GM19193 (cell line): ENCODE measurements at regions not wholly inside any gene's neighbourhood (a gene's known extent, or its start where the extent isn't known, plus 50 kb on each side); places are given as distances from the start of the nearest gene placed in this dataset.

Experiments
- POLR2A ChIP-seq: IDR thresholded peaks from 4 replicates; pipeline ENCODE4 v1.6.1; 2011; ENCODE audit not compliant: insufficient read depth, insufficient read length; ENCODE audit errors: extremely low read depth

DNA sequence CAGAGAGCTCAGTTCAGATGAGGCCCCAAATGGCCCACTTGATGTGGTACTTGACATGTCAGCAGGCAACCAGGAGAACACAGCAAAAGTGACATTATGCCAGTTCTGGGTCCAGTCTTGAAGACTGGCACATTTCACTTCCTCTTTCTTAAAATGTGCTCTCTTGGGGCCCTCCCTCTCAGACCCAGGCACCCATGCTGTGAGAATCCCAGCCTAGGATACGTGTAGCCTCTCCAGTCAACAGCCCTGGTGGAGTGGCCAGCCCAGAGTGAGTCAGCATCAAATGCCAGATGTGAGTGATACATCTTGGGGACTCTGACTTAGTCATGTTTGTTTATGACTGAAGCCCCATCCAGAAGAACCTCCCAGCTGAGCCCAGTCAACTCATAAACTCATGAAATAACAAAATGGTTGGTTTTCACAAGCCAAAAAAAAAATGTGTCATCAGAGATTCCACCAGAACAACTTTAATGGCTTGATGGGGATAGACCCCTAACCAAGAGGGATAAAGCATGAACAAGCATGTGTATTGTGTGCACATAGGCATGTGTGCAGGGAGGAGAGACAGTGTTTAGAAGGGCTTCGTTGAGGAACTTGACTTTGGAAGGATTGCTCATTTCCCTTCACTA lies 82.5 kb upstream of the TNRC6C start:
- no peak for TF ChIP-seq POLR2A

DNA sequence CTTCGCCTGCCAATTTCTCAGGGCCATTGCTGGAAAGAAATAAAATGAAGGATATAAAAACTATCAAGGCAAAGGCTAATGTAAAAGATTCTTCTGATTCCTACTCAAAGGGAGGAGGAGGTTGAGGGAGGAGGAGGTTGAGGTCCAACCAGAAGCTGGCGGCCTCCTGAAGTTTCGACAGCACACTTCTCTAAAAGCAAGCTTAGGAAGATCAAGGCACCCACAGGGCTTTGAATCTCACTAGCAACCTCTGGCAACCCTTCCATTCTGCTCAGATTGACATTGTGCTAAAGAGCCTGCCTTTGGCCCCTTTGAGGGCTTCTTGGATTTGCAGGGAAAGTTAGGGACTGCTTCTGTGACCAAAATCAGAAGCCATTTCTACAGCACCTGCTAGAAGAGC lies 81.5 kb upstream of the TNRC6C start:
- no peak for TF ChIP-seq POLR2A

DNA sequence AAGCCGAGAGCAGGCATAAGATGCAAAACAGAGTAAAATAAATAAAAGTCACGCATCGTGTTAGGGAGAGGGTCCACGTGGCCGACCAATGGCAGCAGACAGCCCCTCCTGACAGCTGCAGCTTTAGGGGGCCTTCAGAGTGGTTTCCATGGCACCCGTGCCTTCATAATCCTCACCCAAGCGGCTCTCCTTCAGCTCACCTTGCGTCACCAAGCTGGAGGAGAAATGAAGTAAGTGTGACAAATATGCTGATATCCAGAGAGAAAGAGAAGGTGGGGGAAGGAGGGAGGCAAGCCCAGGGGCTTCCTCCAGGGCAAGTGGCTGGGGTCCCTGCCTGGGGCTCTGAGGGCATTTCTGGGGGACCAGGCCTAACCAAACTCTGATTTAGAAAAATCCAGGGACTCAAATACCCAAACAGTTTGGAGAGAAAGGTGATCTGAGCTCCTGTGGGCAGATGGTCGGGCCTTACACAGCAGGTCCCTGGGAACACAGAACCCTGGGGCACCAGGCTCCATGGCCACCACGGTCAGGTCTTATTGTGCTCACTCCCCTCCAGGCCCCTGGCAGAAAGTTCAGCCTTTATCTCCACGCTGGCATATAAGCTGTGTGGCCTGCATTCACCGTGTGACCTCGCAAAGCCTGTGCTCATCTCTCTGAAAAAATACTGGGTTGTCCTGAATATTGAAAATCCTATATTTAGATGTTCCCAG lies 80.7 kb upstream of the TNRC6C start:
- TF ChIP-seq POLR2A: no peak

DNA sequence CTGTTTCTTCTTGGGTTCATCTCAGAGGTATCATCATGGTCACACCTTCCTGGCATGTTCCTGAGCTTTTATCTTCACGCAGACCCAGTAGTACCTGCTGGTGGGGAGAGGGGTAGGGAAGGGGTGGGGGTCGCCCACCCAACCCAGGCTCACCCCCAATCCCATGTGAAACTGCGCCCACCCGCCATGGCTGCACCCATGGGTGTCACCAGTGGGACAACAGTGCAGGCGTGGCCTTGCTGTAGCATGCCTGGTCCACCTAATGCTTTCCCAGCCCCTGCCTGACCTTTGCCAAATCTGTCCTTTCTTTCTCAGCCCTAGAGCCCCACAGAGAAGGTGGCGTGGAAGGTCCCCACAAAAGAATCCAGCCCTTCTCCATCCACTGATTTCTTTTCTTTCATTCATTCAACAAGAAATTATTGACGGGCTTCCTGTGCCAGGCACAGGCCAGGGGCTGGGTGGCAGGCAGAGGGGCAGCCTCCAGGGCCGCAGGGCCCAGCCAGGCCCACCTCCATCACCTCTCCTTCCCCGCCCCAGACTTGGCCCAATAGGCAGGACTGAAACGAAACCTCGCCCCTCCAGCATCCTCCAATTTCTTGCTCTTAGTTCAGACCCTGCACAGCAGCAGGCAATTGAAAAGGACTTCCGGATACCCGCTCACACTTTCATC lies 79.1 kb upstream of the TNRC6C start:
- no peak for TF ChIP-seq POLR2A

DNA sequence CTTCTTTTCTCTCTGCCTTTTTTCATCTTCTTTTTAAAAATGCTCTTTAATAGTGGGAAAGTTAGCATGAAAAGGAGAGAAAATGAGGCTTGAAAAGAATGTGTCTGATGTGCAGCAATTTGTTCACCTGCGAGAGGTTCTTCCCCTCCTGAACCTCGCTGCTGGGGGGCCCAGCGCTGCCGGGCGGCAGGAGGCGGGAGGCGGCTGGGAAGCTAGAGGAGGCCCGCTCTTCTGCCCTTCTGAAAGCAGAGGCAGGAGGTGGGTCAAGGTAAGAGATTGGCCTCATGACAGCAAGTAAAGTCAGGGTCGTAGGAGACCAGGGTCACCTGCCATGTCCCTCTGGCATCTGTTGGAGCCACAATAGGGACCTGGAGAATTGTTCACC lies 78.6 kb upstream of the TNRC6C start:
- no peak for TF ChIP-seq POLR2A

DNA sequence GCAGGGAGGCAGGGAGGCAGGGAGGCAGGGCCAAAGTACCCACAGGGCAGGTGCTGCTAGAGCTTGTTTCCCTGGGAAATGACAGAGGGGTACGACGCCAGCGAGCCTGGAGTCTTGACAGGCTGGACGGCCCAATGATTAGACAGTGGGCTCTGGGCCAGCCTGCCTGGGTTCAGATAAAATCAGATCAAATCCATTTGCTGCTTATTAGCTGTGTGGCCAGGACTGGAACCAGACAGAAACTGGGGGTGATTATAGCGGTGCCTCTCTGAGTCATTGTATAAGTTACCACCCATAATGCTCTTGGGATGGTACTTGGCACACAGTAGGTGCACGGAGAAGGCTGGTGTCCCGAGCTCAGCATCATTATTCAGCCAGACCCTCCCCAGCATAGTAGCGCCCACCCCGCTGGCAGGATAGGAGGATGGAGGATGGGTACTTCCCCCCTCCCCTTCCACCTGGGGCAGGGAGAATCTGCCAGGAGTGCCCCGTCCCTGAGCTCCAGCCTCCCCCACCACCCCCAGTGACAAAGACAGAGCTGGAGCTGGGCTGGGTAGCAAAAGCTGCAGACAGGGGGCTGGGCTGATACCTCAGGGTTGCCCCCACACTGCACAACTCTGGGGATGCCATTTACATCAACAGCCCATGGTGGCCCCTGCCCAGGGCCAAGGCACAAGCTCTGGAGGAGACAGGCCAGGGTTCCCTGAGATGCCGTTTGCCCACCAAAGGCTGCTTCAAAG lies 77.6 kb upstream of the TNRC6C start:
- TF ChIP-seq POLR2A: no peak

DNA sequence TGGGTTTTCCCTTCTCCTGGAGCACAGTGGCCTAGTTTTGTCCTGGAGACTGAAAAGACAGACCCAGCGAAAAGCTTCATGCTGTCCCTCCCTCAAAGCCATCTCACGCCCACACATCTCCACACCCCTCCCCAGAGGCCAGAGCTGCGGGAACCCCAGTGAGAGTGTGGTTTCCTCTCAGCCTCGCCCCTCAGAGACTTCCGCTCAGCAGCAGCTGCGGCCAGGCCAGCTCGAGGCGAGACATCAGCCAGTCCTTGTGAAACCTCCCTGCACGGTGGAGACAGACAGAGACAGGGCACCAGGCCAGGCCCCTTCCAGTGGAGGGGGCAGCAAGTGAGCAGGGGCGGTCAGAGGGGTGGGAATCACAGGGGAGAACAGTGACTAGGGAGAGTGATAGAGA lies 77.0 kb upstream of the TNRC6C start:
- TF ChIP-seq POLR2A: no peak

DNA sequence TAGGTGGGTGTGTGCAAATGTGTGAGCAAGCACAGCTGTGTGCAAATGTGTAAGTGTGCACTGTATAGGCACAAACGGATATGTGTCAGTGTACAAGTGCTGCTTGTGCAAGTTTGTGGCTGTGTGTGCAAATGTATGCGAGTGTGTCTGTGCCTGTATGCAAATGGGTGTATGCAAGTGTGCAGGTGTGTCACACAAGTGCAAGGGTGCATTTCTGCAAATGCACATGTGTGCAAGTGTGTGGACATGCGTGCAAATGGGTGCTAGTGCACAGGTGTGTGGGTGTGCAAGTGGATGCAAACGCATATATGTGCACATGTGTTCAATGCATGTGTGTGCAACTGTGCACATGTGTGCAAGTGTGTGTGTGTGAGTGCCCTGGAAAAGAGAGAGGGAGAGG lies 76.5 kb upstream of the TNRC6C start:
- TF ChIP-seq POLR2A: no peak

DNA sequence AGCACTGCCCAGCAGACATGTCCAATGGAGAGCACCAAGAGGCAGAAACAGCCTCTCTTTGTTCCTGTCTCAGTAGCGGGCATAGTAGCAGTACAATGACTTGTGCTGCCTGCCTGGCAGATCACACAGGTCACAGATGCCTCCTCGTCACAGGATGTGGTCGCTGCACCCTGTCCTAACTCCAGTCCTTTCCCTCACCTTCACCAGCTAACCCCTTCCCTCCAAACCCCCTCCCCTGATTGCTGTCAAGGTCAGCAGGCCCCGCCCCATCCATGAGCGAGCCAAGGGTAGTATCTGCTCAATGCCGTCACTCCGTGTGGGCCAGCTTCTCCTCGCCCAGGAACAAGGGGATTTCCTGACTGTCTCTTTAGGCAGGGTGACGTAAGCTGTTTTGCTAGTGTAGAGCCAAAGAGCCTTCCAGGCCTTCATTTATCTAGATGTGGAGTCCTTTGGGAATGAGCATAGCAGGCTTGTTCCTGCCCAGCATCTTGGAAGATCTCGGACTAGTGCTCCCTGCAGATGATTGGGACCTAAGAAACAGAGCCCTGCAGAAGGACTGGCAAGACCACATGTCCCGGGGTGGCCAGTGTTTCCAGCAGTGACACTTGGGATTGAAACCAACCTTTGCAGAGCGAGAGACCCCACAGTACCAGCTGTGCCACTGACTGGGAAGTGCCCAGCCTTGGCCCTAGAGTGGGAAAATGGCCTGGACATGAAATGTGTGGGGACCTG lies 75.9 kb upstream of the TNRC6C start:
- no peak for TF ChIP-seq POLR2A

DNA sequence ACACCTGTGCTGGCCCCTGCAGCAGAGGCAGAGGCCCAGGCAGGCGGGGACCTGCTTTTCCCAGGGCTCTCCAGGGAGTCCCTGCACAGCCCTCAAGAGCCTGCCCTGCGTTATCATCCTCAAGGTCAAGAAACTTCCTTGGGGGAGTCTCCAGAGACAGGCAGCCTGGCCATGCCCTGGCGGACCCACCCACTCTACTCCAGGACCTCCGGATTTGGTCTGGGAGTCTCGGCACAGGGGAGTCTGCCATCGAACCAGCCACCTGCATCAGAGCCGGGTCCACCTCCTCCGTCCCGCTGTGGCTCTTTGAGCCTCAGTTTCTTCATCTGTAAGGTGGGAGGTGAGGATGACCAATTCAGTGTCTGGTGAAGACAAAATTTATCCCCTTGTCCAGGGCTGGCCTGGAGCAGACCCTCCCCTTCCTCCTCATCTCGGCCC lies 75.3 kb upstream of the TNRC6C start:
- TF ChIP-seq POLR2A: no peak

DNA sequence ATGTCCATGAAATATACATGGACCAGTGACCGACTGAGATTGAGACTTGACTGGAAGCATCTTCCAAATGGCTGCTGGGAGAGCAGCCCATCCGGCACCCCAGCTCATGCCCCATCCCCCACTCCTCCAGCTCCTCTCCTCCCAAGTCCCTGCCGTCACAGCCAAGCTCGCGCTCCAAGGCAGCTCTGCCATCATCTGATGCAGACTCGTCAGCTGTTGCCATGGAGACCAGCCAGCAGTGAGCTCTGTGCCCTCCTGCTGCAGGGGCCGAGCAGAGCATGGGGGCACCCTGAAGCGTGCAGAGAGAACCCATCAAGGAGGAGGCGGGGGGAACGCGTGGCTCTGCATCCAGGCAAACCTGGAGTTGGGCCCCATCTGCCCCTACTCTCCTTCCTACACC lies 74.5 kb upstream of the TNRC6C start:
- no peak for TF ChIP-seq POLR2A

DNA sequence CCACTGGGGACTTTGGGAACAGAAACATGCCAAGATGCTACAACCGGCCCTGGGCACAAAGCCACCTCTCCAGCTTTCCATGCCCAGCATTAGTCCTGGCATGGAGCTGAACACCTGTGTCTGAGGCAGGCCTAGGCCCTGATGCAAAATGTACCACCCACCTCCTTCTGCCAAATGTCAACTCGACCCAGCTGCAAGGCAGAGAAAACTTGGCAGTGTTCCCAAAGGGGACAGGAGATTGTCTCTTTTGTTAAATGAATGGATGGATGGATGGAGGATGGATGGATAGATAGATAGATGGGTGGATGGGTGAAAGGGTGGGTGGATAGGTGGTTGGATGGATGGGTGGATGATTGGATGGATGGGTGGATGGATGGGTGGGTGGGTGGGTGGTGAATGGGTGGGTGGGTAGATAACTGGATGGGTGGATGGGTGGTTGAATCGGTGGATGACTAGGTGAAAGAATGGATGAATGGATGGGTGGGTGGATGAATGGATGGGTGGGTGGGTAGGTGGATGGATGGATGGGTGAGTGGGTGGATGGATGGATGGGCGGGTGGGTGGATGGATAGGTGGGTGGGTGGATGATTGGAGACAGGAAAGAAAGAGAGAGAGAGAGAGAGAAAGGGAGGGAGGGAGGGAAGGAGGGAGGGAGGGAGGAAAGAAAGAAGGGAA lies 73.4 kb upstream of the TNRC6C start:
- TF ChIP-seq POLR2A: no peak

DNA sequence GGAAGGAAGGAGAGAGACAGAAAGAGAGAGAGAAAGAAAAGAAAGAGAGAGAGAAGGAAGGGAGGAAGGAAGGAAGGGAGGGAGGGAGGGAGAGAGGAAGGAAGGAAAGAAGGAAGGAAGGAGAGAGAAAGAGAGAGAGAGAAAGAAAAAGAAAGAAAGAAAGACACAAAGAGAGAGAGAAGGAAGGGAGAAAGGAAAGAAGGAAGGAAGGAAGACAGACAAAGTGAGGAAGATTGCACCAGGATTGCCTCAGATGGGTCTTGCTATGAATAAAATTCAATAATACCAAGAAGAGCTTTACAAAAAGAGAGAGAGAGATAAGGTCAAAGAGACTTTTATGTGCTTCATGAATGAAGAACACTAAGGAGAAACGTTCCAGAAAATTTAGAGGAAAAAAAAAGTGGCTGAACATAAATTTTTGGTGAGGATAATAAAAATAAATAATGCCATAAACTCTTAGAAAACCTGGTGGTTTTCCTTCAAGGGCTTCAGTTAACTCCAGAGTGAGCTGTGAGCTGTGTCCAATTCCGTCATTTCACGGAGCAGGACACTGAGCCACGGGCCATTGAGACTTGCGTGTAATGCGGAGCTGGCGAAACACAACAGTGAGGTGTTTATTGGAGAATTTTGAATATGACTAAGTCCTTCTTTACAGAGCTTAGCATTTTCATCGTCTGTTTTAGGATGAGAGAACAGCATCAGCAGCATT lies 72.7 kb upstream of the TNRC6C start:
- TF ChIP-seq POLR2A: no peak

DNA sequence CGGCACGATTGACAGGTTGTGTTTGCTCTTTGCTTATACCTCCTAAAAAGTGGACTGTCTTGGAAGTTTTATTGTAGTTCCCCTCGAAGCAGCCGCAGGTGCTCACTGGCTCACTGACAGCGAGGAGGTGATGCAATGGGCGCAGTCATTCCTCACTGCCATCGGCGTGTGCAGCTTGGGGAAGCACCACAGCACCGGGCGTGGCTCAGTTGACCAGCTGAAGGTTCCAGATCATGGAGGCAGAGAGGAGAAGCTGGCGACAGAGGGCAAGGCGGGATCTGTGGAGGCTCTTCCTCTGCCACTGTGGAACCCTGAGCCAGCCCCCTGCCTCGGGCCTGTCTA lies 72.1 kb upstream of the TNRC6C start:
- no peak for TF ChIP-seq POLR2A
